Nephron (organoid): ENCODE measurements at regions not wholly inside any gene's neighbourhood (a gene's known extent, or its start where the extent isn't known, plus 50 kb on each side); places are given as distances from the start of the nearest gene placed in this dataset.

Source experiments
- H3K27ac Mint-ChIP-seq, 3 experiments: 2 replicates each; pipeline ENCODE4 v1.8.0; 2020; ENCODE audit warnings: mixed read lengths in 3 of 3, mild to moderate bottlenecking in 2 of 3, moderate library complexity in 1 of 3
- H3K27me3 Mint-ChIP-seq: 2 replicates; pipeline ENCODE4 v1.8.0; 2021; ENCODE audit warnings: low read depth, mild to moderate bottlenecking, moderate library complexity, mixed read lengths
- H3K36me3 Mint-ChIP-seq: 2 replicates; pipeline ENCODE4 v1.8.0; 2020; ENCODE audit warnings: low read depth, mixed read lengths
- H3K4me1 Mint-ChIP-seq: 2 replicates; pipeline ENCODE4 v1.8.0; 2020; ENCODE audit warnings: mixed read lengths
- H3K4me3 Mint-ChIP-seq, 3 experiments: 2 replicates each; pipeline ENCODE4 v1.8.0; 2020; ENCODE audit warnings: mild to moderate bottlenecking in 3 of 3, mixed read lengths in 3 of 3, moderate library complexity in 2 of 3
- H3K9me3 Mint-ChIP-seq: 2 replicates; pipeline ENCODE4 v1.8.0; 2020; ENCODE audit warnings: mixed read lengths
- CTCF ChIP-seq, 3 experiments: fragments of 200-600 bp; sonication (generic); IDR thresholded peaks; one replicate each; pipeline ENCODE4 v1.5.0; 2021; ENCODE audit warnings: antibody characterized with exemption in 3 of 3; ENCODE audit not compliant: unreplicated experiment in 3 of 3

- TF ChIP-seq CTCF (IDR thresholded peaks at IDR 0.05; ENCODE audit: unreplicated experiment in 3 of 3), result no peak
- Mint-ChIP-seq H3K4me3 (no peak overlapping the region), H3K27me3 (no peaks in the 10 kb centered on the region), H3K36me3 (no peaks in the 10 kb centered on the region), H3K9me3 (peaks cover 16% of the 10 kb centered on the region), H3K4me1 (no peaks in the 10 kb centered on the region), H3K27ac (no peak overlapping the region)
Observed at GRCh38 chrX:27404366-27404765, 58.8 kb downstream of the PPP4R3C start.

GRCh38 chrX:27399146-27399456 lies 64.0 kb downstream of the PPP4R3C start:
- TF ChIP-seq CTCF (IDR thresholded peaks at IDR 0.05; ENCODE audit: unreplicated experiment in 3 of 3), result no peak
- no peaks in the 10 kb centered on the region for H3K27me3 Mint-ChIP-seq
- H3K36me3 Mint-ChIP-seq, result no peaks in the 10 kb centered on the region
- H3K27ac Mint-ChIP-seq, result no peak overlapping the region
- H3K4me1 Mint-ChIP-seq, result no peaks in the 10 kb centered on the region
- H3K9me3 Mint-ChIP-seq, result peaks cover 2% of the 10 kb centered on the region
- H3K4me3 Mint-ChIP-seq, result no peak overlapping the region

GRCh38 chrX:27391623-27392022 lies 71.5 kb downstream of the PPP4R3C start:
- TF ChIP-seq CTCF (IDR thresholded peaks at IDR 0.05; ENCODE audit: unreplicated experiment in 3 of 3), result no peak
- no peaks in the 10 kb centered on the region for H3K36me3 Mint-ChIP-seq
- H3K4me1 Mint-ChIP-seq, result no peaks in the 10 kb centered on the region
- H3K4me3 Mint-ChIP-seq, result no peak overlapping the region
- no peaks in the 10 kb centered on the region for H3K9me3 Mint-ChIP-seq
- H3K27me3 Mint-ChIP-seq, result no peaks in the 10 kb centered on the region
- no peak overlapping the region for H3K27ac Mint-ChIP-seq

GRCh38 chrX:27381419-27381818 lies 81.7 kb downstream of the PPP4R3C start:
- Mint-ChIP-seq H3K36me3 (no peaks in the 10 kb centered on the region), H3K4me1 (no peaks in the 10 kb centered on the region), H3K9me3 (no peaks in the 10 kb centered on the region), H3K4me3 (no peak overlapping the region), H3K27me3 (no peaks in the 10 kb centered on the region), H3K27ac (no peak overlapping the region)
- TF ChIP-seq CTCF (IDR thresholded peaks at IDR 0.05; ENCODE audit: unreplicated experiment in 3 of 3), result no peak

- no peaks in the 10 kb centered on the region for H3K4me1 Mint-ChIP-seq
- no peak overlapping the region for H3K4me3 Mint-ChIP-seq
- H3K27me3 Mint-ChIP-seq, result no peaks in the 10 kb centered on the region
Observed at GRCh38 chrX:27380163-27380845, 82.8 kb downstream of the PPP4R3C start.

More at GRCh38 chrX:27380163-27380845, 82.8 kb downstream of the PPP4R3C start:
- Mint-ChIP-seq H3K36me3 (no peaks in the 10 kb centered on the region), H3K9me3 (no peaks in the 10 kb centered on the region), H3K27ac (no peak overlapping the region)
- no peak for TF ChIP-seq CTCF (IDR thresholded peaks at IDR 0.05; ENCODE audit: unreplicated experiment in 3 of 3)
